ENCODE measurements at regions not wholly inside any gene's neighbourhood (a gene's known extent, or its start where the extent isn't known, plus 50 kb on each side); places are given as distances from the start of the nearest gene placed in this dataset.
A peak's percentile ranks its signal among the peaks of the same experiment; 100 is the strongest.

DNA sequence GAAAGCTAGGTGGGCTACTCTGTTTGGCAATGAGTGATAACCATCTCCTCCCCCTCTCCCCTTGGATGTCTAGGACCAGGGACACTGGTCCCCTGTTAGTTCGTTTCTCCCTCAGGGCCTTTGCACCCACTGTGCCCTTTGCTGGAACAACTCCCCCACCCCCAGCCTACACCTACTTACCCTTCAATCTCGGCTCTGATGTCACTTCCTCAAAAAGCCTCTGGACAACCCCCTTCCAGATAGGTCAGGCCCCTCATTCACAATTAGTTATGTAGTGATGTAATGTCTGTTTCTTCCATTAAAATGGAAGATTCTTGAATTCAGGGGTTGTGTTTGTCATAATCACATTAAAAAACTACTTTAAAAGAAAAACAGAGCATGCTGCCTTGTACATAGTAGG, 152.9 kb downstream of the SNX10 start:
- TF ChIP-seq, protein P1, sequence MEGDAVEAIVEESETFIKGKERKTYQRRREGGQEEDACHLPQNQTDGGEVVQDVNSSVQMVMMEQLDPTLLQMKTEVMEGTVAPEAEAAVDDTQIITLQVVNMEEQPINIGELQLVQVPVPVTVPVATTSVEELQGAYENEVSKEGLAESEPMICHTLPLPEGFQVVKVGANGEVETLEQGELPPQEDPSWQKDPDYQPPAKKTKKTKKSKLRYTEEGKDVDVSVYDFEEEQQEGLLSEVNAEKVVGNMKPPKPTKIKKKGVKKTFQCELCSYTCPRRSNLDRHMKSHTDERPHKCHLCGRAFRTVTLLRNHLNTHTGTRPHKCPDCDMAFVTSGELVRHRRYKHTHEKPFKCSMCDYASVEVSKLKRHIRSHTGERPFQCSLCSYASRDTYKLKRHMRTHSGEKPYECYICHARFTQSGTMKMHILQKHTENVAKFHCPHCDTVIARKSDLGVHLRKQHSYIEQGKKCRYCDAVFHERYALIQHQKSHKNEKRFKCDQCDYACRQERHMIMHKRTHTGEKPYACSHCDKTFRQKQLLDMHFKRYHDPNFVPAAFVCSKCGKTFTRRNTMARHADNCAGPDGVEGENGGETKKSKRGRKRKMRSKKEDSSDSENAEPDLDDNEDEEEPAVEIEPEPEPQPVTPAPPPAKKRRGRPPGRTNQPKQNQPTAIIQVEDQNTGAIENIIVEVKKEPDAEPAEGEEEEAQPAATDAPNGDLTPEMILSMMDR (conservative IDR thresholded peaks at IDR 0.05; ENCODE audit: low read length): no peak
- DNase-seq (ENCODE audit: low read depth): no peak
- no peak overlapping the region for H3K4me3 ChIP-seq (ENCODE audit: low read length)

DNA sequence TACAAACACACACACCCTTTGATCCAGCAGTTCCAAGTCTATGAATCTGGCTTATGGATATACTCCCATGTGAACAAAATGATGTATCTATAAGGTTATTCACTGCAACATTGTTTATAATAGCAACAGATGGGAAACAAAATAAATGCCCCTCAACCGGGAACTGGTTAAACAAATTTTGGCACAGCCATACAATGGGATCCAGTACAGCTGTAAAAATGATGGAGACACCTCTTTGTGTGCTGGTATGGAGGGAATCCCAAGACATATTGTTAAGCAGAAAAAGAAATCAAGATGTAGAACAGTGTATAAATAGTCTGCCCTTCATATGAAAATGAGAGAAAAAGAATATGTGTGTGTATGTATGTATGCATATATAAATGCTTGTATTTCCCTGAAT, 155.5 kb downstream of the SNX10 start:
- TF ChIP-seq, protein P1 (conservative IDR thresholded peaks at IDR 0.05; ENCODE audit: low read length): no peak
- DNase-seq (ENCODE audit: low read depth): no peak
- H3K4me3 ChIP-seq (ENCODE audit: low read length): no peak overlapping the region

DNA sequence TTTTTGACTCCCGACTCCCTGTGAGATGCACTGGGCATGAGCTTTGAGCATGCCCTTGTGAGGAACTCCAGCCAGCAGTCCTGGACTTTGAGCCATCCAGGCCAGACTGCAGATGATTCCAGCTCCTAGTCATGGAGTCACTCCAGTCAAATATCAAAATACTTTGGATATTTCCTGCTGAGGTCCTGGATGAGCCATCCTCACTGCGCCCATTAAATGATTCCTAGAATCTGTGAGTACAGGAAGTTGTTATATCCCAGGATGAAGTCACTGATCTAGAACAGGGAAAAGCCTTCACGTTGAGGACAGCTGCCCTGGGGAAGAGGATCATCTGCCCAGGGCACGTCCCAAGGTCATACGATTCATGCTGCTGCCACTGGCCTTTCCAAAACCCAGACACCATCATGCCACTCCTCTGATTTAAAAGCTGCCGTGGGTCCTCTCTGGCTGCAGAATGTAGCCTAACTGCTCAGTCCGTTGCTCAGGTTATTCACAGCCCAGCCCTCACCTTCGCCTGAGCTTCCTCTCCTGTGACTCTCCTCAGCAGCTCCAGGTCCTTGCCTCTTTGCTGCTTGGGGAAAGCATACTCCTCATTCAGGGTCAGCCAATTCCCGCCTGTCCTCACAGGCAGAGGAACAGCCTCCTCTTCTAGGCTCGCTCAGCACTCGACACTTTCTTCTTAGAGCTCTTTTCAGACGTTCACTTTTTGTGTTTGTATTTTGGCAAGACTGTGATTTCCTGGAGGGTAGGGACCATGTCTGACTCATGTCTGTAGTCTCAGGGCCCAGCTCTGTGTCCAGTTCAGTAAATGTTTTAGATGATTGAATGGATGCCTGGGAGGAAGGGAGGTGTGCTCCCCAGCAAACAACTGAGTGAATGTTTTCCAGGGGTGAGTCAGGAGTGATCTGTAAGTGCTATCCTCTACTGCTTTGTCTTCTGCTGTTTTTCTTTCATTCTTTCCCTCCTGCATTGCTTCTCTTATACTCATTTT, 157.8 kb downstream of the SNX10 start:
- H3K4me3 ChIP-seq (ENCODE audit: low read length): no peak overlapping the region
- TF ChIP-seq, protein P1 (conservative IDR thresholded peaks at IDR 0.05; ENCODE audit: low read length): no peak
- DNase-seq (ENCODE audit: low read depth): peak; percentile 62

DNA sequence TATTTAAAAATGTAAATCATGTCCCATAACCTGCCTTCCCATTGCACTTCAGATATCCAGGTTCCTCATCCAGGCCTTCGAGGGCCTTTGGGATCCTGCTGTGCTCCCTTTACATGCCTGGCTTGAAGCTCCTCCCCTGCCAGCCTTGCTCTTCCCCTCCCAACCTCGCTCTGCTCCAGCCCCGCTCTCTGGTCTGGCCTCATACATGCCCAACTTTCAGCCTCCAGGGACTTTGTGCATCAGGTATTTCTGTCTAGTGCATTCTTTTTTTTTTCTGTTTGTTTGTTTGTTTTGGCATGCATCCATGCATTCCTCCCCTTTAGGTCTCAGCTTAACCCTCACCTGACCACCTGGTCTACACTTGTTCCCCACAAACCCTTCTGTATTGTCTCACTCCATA, 160.3 kb downstream of the SNX10 start:
- DNase-seq (ENCODE audit: low read depth): no peak
- TF ChIP-seq, protein P1 (conservative IDR thresholded peaks at IDR 0.05; ENCODE audit: low read length): no peak
- no peak overlapping the region for H3K4me3 ChIP-seq (ENCODE audit: low read length)

DNA sequence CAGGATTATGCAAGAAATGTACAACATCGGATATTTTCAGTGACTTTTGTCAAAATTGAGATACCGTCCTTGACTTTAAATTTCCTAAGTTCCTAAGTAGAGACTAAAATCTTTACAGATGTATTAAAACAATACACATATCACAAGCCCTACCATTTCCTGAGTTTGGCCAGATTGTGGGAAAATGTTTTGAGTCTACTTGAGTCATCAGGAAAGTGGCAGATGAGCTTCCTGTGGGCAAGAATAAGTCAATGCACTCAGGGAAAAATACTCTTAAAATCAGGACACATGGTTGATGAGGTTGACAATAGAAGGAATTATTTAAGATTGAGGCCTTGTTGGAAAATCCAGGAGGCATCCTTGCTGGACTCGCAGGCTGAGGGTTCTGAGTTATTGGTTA, 162.5 kb downstream of the SNX10 start:
- H3K4me3 ChIP-seq (ENCODE audit: low read length): no peak overlapping the region

DNA sequence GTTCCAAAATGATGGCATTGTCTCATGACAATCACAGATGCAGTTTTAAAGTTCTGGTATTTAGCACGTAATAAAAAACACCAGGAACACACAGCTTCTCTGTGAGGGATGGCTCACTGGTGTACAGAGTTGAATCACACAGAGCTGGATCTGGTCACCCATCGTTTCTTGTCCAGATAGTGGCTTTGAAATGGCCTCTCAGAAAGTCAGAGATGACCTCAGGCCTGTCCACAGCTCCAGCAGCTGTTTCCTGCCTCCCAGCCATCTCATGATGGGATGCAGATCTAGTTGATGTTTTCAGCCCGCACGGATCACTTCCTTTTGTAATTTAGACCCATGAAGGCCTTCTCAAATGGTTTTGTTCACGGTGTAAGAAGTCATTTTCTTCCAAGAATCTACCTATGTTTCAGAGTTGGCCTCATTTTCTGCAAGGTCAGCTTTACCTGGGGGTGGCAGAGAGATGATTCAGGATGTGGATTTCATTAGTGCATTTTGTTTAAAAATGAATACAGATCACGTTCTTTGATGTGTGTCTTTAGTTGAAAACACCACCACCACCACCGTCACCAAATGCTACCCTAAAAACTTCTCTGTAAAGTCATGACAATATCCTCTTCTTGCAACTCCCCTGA, 166.2 kb downstream of the SNX10 start:
- peak; percentile 8 for DNase-seq (ENCODE audit: low read depth)
- no peak overlapping the region for H3K4me3 ChIP-seq (ENCODE audit: low read length)
- TF ChIP-seq, protein P1 (conservative IDR thresholded peaks at IDR 0.05; ENCODE audit: low read length): no peak

More for the DNA sequence above, 162.5 kb downstream of the SNX10 start:
- peak; percentile 30 for DNase-seq (ENCODE audit: low read depth)
- TF ChIP-seq, protein P1 (conservative IDR thresholded peaks at IDR 0.05; ENCODE audit: low read length): no peak

All from AG10803 (cell line).